NB4 (cell line): ENCODE measurements at regions not wholly inside any gene's neighbourhood (a gene's known extent, or its start where the extent isn't known, plus 50 kb on each side); places are given as distances from the start of the nearest gene placed in this dataset.

Source experiments
- CTCF ChIP-seq: IDR thresholded peaks from one replicate; pipeline ENCODE4 v1.5.1; 2012; ENCODE audit warnings: low read depth, low read length
- POLR2A ChIP-seq: IDR thresholded peaks from 2 replicates; pipeline ENCODE4 v1.6.1; 2011; ENCODE audit warnings: mild to moderate bottlenecking; ENCODE audit not compliant: insufficient read length; ENCODE audit errors: extremely low read depth
- TF ChIP-seq, protein P1 (sequence below): IDR thresholded peaks from 2 replicates; pipeline ENCODE4 v1.6.1; 2011; ENCODE audit warnings: low read depth, low read length

DNA sequence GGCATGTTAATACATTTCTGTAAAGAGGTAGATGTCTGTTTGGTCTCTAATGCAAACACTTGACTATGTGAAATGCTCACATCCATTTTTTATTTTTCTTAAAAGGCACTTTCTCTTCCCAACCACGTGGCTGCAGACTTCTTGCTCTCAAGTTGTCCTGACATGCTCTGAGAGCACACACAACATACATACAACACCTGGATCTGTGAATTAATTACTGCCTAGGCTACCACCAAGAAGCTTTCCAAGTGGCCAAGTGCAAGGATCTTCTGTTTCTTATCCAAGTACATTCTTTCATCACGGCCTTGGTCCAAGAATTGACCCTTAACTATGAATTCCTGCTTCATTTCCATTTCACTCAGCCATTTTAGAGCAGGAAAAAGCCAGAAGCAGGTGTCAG, 110.8 kb downstream of the SPRY1 start:
- no peak for TF ChIP-seq CTCF
- TF ChIP-seq POLR2A: no peak
- TF ChIP-seq, protein P1, sequence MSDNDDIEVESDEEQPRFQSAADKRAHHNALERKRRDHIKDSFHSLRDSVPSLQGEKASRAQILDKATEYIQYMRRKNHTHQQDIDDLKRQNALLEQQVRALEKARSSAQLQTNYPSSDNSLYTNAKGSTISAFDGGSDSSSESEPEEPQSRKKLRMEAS: no peak
